Occipital lobe (tissue), 1 donor: ENCODE measurements at regions not wholly inside any gene's neighbourhood (a gene's known extent, or its start where the extent isn't known, plus 50 kb on each side); places are given as distances from the start of the nearest gene placed in this dataset.
"Not testable (repeated sequence)": the region's sequence is repeated elsewhere in the genome, so short reads cannot be mapped to it uniquely, and the experiment has no call there.

Source experiments
- DNase-seq: peaks from one replicate; lab custom pipeline; 2025; lab: John Stamatoyannopoulos, UW

- DNase-seq, result no peak
Observed at GRCh38 chr5:25570067-25570583, 925.3 kb upstream of the CDH10 start.

- no peak for DNase-seq
Observed at GRCh38 chr5:25568989-25569625, 924.3 kb upstream of the CDH10 start.

- no peak for DNase-seq
Observed at GRCh38 chr5:25568294-25568693, 923.5 kb upstream of the CDH10 start.

GRCh38 chr5:25567881-25568280 lies 923.1 kb upstream of the CDH10 start:
- DNase-seq, result no peak

- DNase-seq, result no peak
Observed at GRCh38 chr5:25562656-25563055, 917.9 kb upstream of the CDH10 start.

- no peak for DNase-seq
Observed at GRCh38 chr5:25554077-25554476, 909.3 kb upstream of the CDH10 start.

GRCh38 chr5:25552871-25553481 lies 908.2 kb upstream of the CDH10 start:
- DNase-seq, result no peak

- DNase-seq, result no peak
Observed at GRCh38 chr5:25550793-25551192, 906.0 kb upstream of the CDH10 start.

- no peak for DNase-seq
Observed at GRCh38 chr5:25544652-25545249, 900.0 kb upstream of the CDH10 start.

GRCh38 chr5:25540628-25541027 lies 895.9 kb upstream of the CDH10 start:
- DNase-seq, result no peak

GRCh38 chr5:25539536-25539935 lies 894.8 kb upstream of the CDH10 start:
- DNase-seq, result no peak

- DNase-seq, result not testable (repeated sequence)
Observed at GRCh38 chr5:25536461-25536860, 891.7 kb upstream of the CDH10 start.

- no peak for DNase-seq
Observed at GRCh38 chr5:25516141-25516540, 871.4 kb upstream of the CDH10 start.

- DNase-seq, result no peak
Observed at GRCh38 chr5:25515525-25515924, 870.7 kb upstream of the CDH10 start.

GRCh38 chr5:25510692-25511091 lies 865.9 kb upstream of the CDH10 start:
- not testable (repeated sequence) for DNase-seq

GRCh38 chr5:25508011-25508410 lies 863.2 kb upstream of the CDH10 start:
- DNase-seq, result not testable (repeated sequence)

GRCh38 chr5:25500635-25501034 lies 855.9 kb upstream of the CDH10 start:
- no peak for DNase-seq

- DNase-seq, result no peak
Observed at GRCh38 chr5:25489834-25490538, 845.2 kb upstream of the CDH10 start.

GRCh38 chr5:25488119-25488518 lies 843.3 kb upstream of the CDH10 start:
- no peak for DNase-seq

- DNase-seq, result no peak
Observed at GRCh38 chr5:25484391-25484790, 839.6 kb upstream of the CDH10 start.

GRCh38 chr5:25481463-25481862 lies 836.7 kb upstream of the CDH10 start:
- no peak for DNase-seq

GRCh38 chr5:25459082-25459481 lies 814.3 kb upstream of the CDH10 start:
- DNase-seq, result no peak
